HEK293T (cell line): ENCODE measurements at regions not wholly inside any gene's neighbourhood (a gene's known extent, or its start where the extent isn't known, plus 50 kb on each side); places are given as distances from the start of the nearest gene placed in this dataset.

Experiments
- CTCF ChIA-PET: fragments of 350-600 bp; formaldehyde crosslinking; extraction: SDS; loops from one replicate; lab custom pipeline; 2021; ENCODE audit warnings: antibody characterized with exemption, inconsistent platforms; lab: Yijun Ruan, JAX
- POLR2A ChIA-PET: fragments of 350-600 bp; formaldehyde crosslinking; extraction: SDS; loops from one replicate; lab custom pipeline; 2020; ENCODE audit warnings: antibody characterized with exemption, inconsistent platforms; lab: Yijun Ruan, JAX
- DNase-seq: peaks from one replicate; pipeline ENCODE4 v3.0.0; 2012; ENCODE audit warnings: mixed read lengths; ENCODE audit errors: extremely low spot score
- ARNT ChIP-seq: fragments of 450-650 bp; IDR thresholded peaks from 2 replicates; pipeline ENCODE4 v1.6.1; 2017; ENCODE audit warnings: mild to moderate bottlenecking
- BHLHE40 ChIP-seq: fragments of 450-650 bp; IDR thresholded peaks from 2 replicates; pipeline ENCODE4 v1.6.1; 2016; ENCODE audit warnings: mild to moderate bottlenecking, moderate library complexity, borderline replicate concordance
- CTBP1 ChIP-seq: fragments of 450-650 bp; IDR thresholded peaks from 2 replicates; pipeline ENCODE4 v1.6.1; 2016; ENCODE audit warnings: borderline replicate concordance
- ELF4 ChIP-seq: fragments of 450-650 bp; IDR thresholded peaks from 2 replicates; pipeline ENCODE4 v1.6.1; 2017; ENCODE audit warnings: antibody characterized with exemption
- FOXA1 ChIP-seq: fragments of 450-650 bp; IDR thresholded peaks from 2 replicates; pipeline ENCODE4 v1.6.1; 2016; ENCODE audit warnings: mild to moderate bottlenecking
- FOXK2 ChIP-seq: fragments of 450-650 bp; IDR thresholded peaks from 2 replicates; pipeline ENCODE4 v1.6.1; 2016; ENCODE audit warnings: mild to moderate bottlenecking
- FOXM1 ChIP-seq: fragments of 450-650 bp; IDR thresholded peaks from 2 replicates; pipeline ENCODE4 v1.6.1; 2017; ENCODE audit warnings: mild to moderate bottlenecking, borderline replicate concordance
- HDGF ChIP-seq: fragments of 450-650 bp; IDR thresholded peaks from 2 replicates; pipeline ENCODE4 v1.6.1; 2017; ENCODE audit warnings: antibody characterized with exemption, borderline replicate concordance
- L3MBTL2 ChIP-seq: fragments of 450-650 bp; conservative IDR thresholded peaks from 2 replicates; pipeline ENCODE4 v1.6.1; 2016; ENCODE audit warnings: mild to moderate bottlenecking
- LEF1 ChIP-seq: fragments of 450-650 bp; IDR thresholded peaks from 2 replicates; pipeline ENCODE4 v1.6.1; 2017; ENCODE audit warnings: mild to moderate bottlenecking, borderline replicate concordance
- NFRKB ChIP-seq: fragments of 450-650 bp; IDR thresholded peaks from 2 replicates; pipeline ENCODE4 v1.6.1; 2016; ENCODE audit warnings: mild to moderate bottlenecking, moderate library complexity
- SP1 ChIP-seq: fragments of 450-650 bp; IDR thresholded peaks from 2 replicates; pipeline ENCODE4 v1.6.1; 2017
- SUZ12 ChIP-seq: fragments of 450-650 bp; IDR thresholded peaks from 2 replicates; pipeline ENCODE4 v1.6.1; 2016; ENCODE audit warnings: mild to moderate bottlenecking
- TARDBP ChIP-seq: fragments of 450-650 bp; IDR thresholded peaks from 2 replicates; pipeline ENCODE4 v1.6.1; 2016
- ZNF384 ChIP-seq: fragments of 450-650 bp; IDR thresholded peaks from 2 replicates; pipeline ENCODE4 v1.6.1; 2016
- TF ChIP-seq, protein P1 (sequence below): fragments of 450-650 bp; IDR thresholded peaks from 2 replicates; pipeline ENCODE4 v1.6.1; 2016

DNA sequence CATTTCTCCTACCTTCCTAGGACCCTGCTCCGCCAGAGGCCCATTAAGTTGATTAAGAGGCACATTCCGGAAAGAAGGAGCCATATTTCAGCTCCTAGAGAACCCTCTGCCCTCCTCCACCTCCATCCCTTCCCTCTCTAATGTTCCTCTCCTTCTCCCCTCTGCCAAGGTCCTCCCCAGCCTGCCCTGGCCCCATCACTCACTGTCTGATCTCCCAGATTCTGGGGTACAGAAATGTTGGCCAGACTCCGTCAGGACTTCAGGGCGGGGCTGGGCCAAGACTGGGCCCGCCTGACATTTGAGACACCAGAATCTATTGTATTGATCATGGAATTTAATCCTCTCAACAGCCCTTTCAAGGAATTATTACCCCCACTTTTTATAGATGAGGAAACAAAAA lies 136.1 kb downstream of the TMEM132E start:
- DNase-seq: no peak
- POLR2A ChIA-PET: no interaction called here
- CTCF ChIA-PET: no interaction called here
- TF ChIP-seq FOXA1 (no peak), CTBP1 (no peak), ARNT (no peak), BHLHE40 (no peak), LEF1 (no peak), FOXM1 (no peak), NFRKB (no peak), ZNF384 (no peak), TARDBP (no peak), SP1 (no peak)

DNA sequence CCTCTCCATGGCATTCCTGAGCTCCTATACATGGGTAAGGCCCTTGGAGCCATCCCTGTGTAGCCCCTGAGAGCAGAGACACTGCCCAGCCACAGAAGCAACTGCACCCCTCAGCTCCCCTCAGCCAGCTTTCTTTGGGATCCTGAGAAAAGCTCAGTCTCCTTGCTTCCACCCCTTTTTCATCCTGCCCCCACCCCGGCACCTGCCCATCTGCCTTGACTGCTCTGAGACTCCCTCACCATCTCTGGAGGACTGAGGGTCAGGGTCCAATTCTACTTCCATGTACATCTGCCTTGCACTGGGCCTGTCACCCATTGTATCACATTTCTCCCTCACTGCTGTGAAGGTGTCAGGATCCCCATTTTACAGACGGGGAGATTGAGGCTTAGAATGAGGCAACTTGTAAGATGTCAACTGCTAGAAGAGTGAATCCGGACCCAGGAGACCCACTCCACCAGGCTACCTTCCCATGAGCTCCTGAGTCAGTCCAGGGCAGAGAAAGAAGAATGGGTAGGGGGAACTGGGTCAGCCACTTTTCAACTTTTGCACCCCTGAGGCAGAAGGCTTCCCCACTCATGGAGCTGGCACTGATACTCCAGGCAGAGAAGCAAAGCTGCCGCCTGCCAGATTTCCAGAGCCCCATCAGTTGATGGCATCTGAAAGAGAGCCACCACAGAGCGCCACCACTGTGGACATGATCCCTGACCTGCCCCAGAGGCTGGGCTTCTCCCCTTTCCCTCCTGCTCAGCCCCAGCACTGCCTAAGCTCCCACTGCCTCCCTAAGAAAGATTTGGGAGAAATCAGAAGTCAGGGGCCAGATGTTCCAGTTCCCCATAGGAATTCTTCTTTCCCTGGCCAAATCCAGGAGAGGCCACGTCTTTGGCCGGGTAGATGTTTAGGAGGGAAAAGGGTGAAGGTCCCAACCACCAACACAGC lies 135.4 kb downstream of the TMEM132E start:
- TF ChIP-seq TARDBP (no peak), BHLHE40 (no peak), CTBP1 (no peak), SUZ12 (no peak), FOXK2 (no peak), HDGF (no peak)
- DNase-seq: no peak
- ChIA-PET POLR2A (no interaction called here), CTCF (no interaction called here)

DNA sequence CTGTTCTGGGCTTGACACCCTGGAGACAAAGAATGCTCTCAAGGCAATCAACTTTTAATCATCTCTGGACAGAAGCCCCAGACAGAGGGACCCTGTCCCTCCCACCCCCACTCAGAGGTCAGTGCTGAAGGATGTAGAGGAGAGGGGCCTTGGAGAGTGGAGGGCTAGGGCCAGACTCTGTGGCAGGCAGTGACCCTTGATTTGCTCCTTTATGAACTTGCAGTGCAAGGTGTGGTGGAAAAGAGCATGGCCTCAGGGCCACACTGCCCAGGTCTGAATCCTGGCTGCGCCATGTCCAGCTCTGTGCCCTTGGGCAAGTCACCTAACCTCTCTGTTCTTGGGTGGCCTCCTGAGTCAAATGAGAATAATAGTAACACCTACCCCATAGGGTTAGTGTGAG lies 134.3 kb downstream of the TMEM132E start:
- TF ChIP-seq ARNT: no peak
- TF ChIP-seq FOXA1: no peak
- TF ChIP-seq FOXM1: no peak
- TF ChIP-seq, protein P1, sequence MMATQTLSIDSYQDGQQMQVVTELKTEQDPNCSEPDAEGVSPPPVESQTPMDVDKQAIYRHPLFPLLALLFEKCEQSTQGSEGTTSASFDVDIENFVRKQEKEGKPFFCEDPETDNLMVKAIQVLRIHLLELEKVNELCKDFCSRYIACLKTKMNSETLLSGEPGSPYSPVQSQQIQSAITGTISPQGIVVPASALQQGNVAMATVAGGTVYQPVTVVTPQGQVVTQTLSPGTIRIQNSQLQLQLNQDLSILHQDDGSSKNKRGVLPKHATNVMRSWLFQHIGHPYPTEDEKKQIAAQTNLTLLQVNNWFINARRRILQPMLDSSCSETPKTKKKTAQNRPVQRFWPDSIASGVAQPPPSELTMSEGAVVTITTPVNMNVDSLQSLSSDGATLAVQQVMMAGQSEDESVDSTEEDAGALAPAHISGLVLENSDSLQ: no peak
- no peak for TF ChIP-seq NFRKB
- no peak for TF ChIP-seq FOXK2
- no peak for TF ChIP-seq SP1
- TF ChIP-seq HDGF: no peak
- no peak for TF ChIP-seq TARDBP
- TF ChIP-seq ZNF384: no peak
- no peak for TF ChIP-seq CTBP1
- TF ChIP-seq SUZ12: no peak
- no peak for DNase-seq
- CTCF ChIA-PET: no interaction called here
- POLR2A ChIA-PET: no interaction called here

DNA sequence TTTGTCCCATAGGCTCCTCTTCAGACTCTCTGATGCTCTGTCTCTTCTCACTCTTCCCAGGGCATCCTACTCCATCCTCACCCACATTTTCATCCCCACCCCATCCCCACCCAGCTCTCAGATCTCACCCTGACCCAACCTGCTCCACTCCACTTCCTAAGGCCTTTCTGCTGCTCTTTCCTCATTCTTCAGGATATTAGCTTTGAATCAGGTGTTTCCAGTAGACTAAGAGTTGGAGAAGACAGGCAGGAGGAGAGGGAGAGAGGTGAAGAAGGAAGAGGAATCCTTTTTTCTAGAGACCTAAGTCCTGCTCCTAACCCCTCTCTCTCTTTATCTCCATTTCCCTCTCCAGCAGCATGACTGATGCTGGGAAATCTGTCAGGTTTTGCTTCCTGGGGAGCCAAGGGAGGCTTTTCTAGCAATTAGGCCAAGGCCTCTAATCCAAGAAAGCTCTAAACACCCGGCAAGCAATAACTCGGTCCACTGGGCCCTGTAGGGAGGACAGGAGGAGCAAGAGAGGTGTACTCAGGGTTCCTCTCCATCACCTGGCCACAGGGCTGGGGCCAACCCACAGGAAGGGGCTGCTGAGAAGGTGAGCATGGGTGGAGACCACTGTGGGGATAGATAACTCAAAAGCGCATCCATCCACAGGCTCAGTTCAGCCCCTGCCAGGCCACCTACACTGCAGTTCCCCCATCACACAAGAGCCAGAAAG lies 133.3 kb downstream of the TMEM132E start:
- no peak for TF ChIP-seq SP1
- TF ChIP-seq TARDBP: no peak
- no peak for TF ChIP-seq CTBP1
- no peak for TF ChIP-seq FOXK2
- TF ChIP-seq ARNT: no peak
- no peak for TF ChIP-seq ZNF384
- TF ChIP-seq HDGF: no peak
- no peak for TF ChIP-seq LEF1
- TF ChIP-seq BHLHE40: no peak
- TF ChIP-seq SUZ12: no peak
- no peak for TF ChIP-seq FOXA1
- TF ChIP-seq ELF4: no peak
- CTCF ChIA-PET: no interaction called here
- DNase-seq: no peak
- POLR2A ChIA-PET: no interaction called here

DNA sequence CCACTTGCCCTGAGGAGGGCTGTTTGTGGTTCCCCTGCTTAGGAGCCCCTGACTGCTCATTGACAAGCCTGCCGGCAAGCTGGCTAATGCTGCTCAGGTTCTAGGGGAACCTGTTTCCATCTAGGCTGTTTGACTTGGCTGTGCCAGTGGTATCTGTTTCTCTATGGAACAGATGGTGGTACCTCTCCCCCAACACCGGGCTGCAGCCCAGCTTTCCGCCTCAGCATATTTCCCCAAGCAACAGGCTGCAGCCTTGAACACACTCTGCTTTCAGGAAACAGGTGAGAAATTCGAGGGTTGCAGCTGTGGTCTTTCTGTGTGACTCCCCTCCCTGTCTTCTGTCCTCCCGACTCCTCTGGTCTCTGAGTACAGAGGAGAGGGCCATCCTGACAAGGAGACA lies 132.3 kb downstream of the TMEM132E start:
- TF ChIP-seq NFRKB: no peak
- TF ChIP-seq ELF4: no peak
- TF ChIP-seq L3MBTL2: no peak
- no peak for TF ChIP-seq FOXK2
- no peak for TF ChIP-seq BHLHE40
- TF ChIP-seq CTBP1: no peak
- TF ChIP-seq SP1: no peak
- TF ChIP-seq ZNF384: no peak
- no peak for TF ChIP-seq LEF1
- TF ChIP-seq SUZ12: no peak
- no peak for TF ChIP-seq ARNT
- TF ChIP-seq, protein P1: no peak
- ChIA-PET CTCF (no interaction called here), POLR2A (no interaction called here)
- no peak for DNase-seq

DNA sequence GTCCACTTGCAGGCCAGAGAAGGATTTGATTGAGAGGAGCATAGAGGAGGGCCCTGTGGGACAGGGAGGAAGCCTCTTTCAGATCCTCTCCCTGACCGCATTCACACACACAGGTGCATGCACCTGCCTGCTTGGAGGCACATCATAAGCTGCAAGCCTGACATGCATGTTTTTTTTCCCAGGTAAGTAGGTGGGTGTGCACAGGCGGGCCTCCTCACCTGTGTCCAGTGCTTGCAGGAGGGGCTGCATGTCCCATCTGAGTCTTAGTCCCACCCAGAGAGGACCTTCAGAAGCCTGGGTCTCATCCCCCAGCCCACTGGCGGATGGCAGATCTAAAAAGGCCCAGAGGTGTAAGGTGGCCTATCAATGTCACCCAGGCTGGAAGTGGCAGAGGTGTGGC lies 130.8 kb downstream of the TMEM132E start:
- ChIA-PET POLR2A (no interaction called here), CTCF (no interaction called here)
- no peak for TF ChIP-seq BHLHE40
- TF ChIP-seq SP1: no peak
- no peak for DNase-seq
